ENCODE measurements at regions not wholly inside any gene's neighbourhood (a gene's known extent, or its start where the extent isn't known, plus 50 kb on each side); places are given as distances from the start of the nearest gene placed in this dataset.

GRCh38 chr13:47120282-47120681 lies 223.4 kb upstream of the HTR2A start:
- DNase-seq (ENCODE audit: low spot score) = no peak

GRCh38 chr13:47119575-47120235 lies 222.9 kb upstream of the HTR2A start:
- no peak for DNase-seq (ENCODE audit: low spot score)

GRCh38 chr13:47117268-47117667 lies 220.4 kb upstream of the HTR2A start:
- no peak for DNase-seq (ENCODE audit: low spot score)

- DNase-seq (ENCODE audit: low spot score) = no peak
Measured at GRCh38 chr13:47114030-47114429, 217.2 kb upstream of the HTR2A start.

GRCh38 chr13:47112903-47113299 lies 216.0 kb upstream of the HTR2A start:
- DNase-seq (ENCODE audit: low spot score) = no peak

GRCh38 chr13:47112205-47112902 lies 215.5 kb upstream of the HTR2A start:
- DNase-seq (ENCODE audit: low spot score) = no peak

- no peak for DNase-seq (ENCODE audit: low spot score)
Measured at GRCh38 chr13:47111499-47111898, 214.6 kb upstream of the HTR2A start.

GRCh38 chr13:47110833-47111240 lies 214.0 kb upstream of the HTR2A start:
- no peak for DNase-seq (ENCODE audit: low spot score)

- no peak for DNase-seq (ENCODE audit: low spot score)
Measured at GRCh38 chr13:47110141-47110540, 213.3 kb upstream of the HTR2A start.

GRCh38 chr13:47109028-47109427 lies 212.2 kb upstream of the HTR2A start:
- DNase-seq (ENCODE audit: low spot score) = no peak

- DNase-seq (ENCODE audit: low spot score) = no peak
Measured at GRCh38 chr13:47100214-47100853, 203.5 kb upstream of the HTR2A start.

GRCh38 chr13:47094734-47095434 lies 198.0 kb upstream of the HTR2A start:
- DNase-seq (ENCODE audit: low spot score) = no peak

GRCh38 chr13:47092202-47092601 lies 195.3 kb upstream of the HTR2A start:
- DNase-seq (ENCODE audit: low spot score) = no peak

GRCh38 chr13:47087841-47088240 lies 191.0 kb upstream of the HTR2A start:
- DNase-seq (ENCODE audit: low spot score) = no peak

GRCh38 chr13:47087241-47087640 lies 190.4 kb upstream of the HTR2A start:
- no peak for DNase-seq (ENCODE audit: low spot score)

GRCh38 chr13:47085346-47085745 lies 188.5 kb upstream of the HTR2A start:
- no peak for DNase-seq (ENCODE audit: low spot score)

- no peak for DNase-seq (ENCODE audit: low spot score)
Measured at GRCh38 chr13:47081850-47082249, 185.0 kb upstream of the HTR2A start.

GRCh38 chr13:47081246-47081645 lies 184.4 kb upstream of the HTR2A start:
- no peak for DNase-seq (ENCODE audit: low spot score)

GRCh38 chr13:47080621-47081020 lies 183.8 kb upstream of the HTR2A start:
- no peak for DNase-seq (ENCODE audit: low spot score)

- DNase-seq (ENCODE audit: low spot score) = no peak
Measured at GRCh38 chr13:47076500-47076899, 179.6 kb upstream of the HTR2A start.

GRCh38 chr13:47069133-47069532 lies 172.3 kb upstream of the HTR2A start:
- DNase-seq (ENCODE audit: low spot score) = no peak

- no peak for DNase-seq (ENCODE audit: low spot score)
Measured at GRCh38 chr13:47067306-47067705, 170.5 kb upstream of the HTR2A start.

- no peak for DNase-seq (ENCODE audit: low spot score)
Measured at GRCh38 chr13:47066226-47066625, 169.4 kb upstream of the HTR2A start.

Measured in LoVo (cell line).